Glutamatergic neuron (in vitro differentiated cells): ENCODE measurements at regions not wholly inside any gene's neighbourhood (a gene's known extent, or its start where the extent isn't known, plus 50 kb on each side); places are given as distances from the start of the nearest gene placed in this dataset.

Experiments used
- DNase-seq: peaks from one replicate; pipeline ENCODE4 v3.0.0; 2022
- H3K27ac Mint-ChIP-seq: one replicate; pipeline ENCODE4 v1.8.0; 2020; ENCODE audit warnings: mild to moderate bottlenecking, mixed read lengths, inconsistent platforms; ENCODE audit not compliant: unreplicated experiment
- H3K27me3 Mint-ChIP-seq: one replicate; pipeline ENCODE4 v1.8.0; 2020; ENCODE audit warnings: mild to moderate bottlenecking, moderate library complexity, mixed read lengths, inconsistent platforms; ENCODE audit not compliant: unreplicated experiment
- H3K36me3 Mint-ChIP-seq: one replicate; pipeline ENCODE4 v1.8.0; 2020; ENCODE audit warnings: mild to moderate bottlenecking, mixed read lengths, inconsistent platforms; ENCODE audit not compliant: unreplicated experiment
- H3K4me1 Mint-ChIP-seq: one replicate; pipeline ENCODE4 v1.8.0; 2020; ENCODE audit warnings: mild to moderate bottlenecking, low read depth, mixed read lengths, inconsistent platforms; ENCODE audit not compliant: unreplicated experiment
- H3K4me3 Mint-ChIP-seq: one replicate; pipeline ENCODE4 v1.8.0; 2020; ENCODE audit warnings: mild to moderate bottlenecking, mixed read lengths, inconsistent platforms; ENCODE audit not compliant: unreplicated experiment
- H3K9me3 Mint-ChIP-seq: one replicate; pipeline ENCODE4 v1.8.0; 2020; ENCODE audit warnings: mild to moderate bottlenecking, moderate library complexity, mixed read lengths, inconsistent platforms; ENCODE audit not compliant: unreplicated experiment
- TF ChIP-seq, protein P1 (sequence below): fragments of 200-600 bp; sonication (generic); IDR thresholded peaks from one replicate; pipeline ENCODE4 v1.5.0; 2021; ENCODE audit not compliant: partially characterized antibody, unreplicated experiment

DNA sequence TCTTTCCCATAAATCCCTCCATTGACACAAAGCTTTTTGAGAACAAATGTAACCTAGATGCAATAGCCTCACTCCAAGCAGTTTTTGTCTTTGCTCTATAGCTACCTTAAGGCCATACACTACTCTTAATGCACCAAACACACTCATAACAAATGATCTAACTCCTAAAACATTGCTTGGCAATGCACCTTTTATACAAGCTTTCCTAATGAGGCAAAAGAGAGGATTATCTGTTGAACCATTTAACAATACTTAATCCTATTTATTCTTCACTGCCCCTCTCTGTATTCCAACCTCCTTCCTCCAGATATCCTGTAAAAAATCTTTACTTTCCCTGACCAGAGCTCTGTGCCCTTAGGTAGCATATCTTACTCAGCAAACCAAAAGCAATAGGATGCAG is 558.1 kb upstream of the MDFIC2 start:
- H3K36me3 Mint-ChIP-seq = peaks cover 11% of the 10 kb centered on the region
- peaks cover 5% of the 10 kb centered on the region for H3K9me3 Mint-ChIP-seq
- TF ChIP-seq, protein P1, sequence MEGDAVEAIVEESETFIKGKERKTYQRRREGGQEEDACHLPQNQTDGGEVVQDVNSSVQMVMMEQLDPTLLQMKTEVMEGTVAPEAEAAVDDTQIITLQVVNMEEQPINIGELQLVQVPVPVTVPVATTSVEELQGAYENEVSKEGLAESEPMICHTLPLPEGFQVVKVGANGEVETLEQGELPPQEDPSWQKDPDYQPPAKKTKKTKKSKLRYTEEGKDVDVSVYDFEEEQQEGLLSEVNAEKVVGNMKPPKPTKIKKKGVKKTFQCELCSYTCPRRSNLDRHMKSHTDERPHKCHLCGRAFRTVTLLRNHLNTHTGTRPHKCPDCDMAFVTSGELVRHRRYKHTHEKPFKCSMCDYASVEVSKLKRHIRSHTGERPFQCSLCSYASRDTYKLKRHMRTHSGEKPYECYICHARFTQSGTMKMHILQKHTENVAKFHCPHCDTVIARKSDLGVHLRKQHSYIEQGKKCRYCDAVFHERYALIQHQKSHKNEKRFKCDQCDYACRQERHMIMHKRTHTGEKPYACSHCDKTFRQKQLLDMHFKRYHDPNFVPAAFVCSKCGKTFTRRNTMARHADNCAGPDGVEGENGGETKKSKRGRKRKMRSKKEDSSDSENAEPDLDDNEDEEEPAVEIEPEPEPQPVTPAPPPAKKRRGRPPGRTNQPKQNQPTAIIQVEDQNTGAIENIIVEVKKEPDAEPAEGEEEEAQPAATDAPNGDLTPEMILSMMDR = no peak
- no peak overlapping the region for H3K4me3 Mint-ChIP-seq
- no peaks in the 10 kb centered on the region for H3K27me3 Mint-ChIP-seq
- DNase-seq = no peak
- H3K4me1 Mint-ChIP-seq = no peaks in the 10 kb centered on the region
- H3K27ac Mint-ChIP-seq = no peak overlapping the region

DNA sequence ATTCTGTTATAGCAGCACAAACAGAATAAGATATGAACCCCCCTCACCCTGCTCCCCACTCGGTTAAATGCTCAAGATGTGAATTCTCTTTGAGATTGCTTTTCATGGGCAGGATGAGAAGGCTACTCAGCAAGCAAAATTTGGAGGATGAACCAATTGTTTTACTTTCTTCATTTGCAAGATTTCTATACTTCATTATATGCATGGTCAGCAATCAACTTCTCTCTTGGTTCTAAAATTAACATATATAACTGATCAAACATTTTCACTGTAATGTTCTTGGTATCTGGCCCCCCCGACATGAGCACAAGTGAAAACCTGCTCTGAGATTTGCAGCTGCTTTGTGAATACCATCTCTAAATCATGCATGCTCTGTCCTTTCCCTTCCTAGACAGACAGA is 556.1 kb upstream of the MDFIC2 start:
- Mint-ChIP-seq H3K27ac (no peak overlapping the region), H3K27me3 (no peaks in the 10 kb centered on the region), H3K4me3 (no peak overlapping the region), H3K9me3 (peaks cover 5% of the 10 kb centered on the region), H3K36me3 (peaks cover 11% of the 10 kb centered on the region), H3K4me1 (no peaks in the 10 kb centered on the region)
- TF ChIP-seq, protein P1 = no peak
- DNase-seq = no peak

DNA sequence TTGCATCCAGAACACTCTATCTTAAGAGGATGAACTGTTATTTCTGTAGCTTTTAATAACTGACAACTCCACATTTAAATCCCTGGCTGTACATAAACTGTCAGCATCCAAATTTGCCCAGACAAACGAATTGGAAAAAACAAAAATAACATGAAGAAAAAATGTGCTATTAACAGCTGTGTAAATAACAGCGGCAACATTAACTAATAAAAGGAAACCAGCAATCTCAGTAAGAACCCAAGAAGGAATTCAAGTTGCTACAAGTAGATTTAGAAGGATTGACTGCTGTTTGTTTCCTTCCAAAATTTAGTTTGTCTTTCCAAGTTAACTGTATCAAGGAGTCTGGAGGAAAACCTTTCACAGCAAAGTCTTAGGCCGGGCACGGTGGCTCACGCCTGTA is 550.6 kb upstream of the MDFIC2 start:
- TF ChIP-seq, protein P1 = no peak
- Mint-ChIP-seq H3K4me1 (no peaks in the 10 kb centered on the region), H3K27me3 (peaks cover 3% of the 10 kb centered on the region), H3K4me3 (no peak overlapping the region), H3K36me3 (no peaks in the 10 kb centered on the region), H3K27ac (no peak overlapping the region), H3K9me3 (no peaks in the 10 kb centered on the region)
- no peak for DNase-seq

DNA sequence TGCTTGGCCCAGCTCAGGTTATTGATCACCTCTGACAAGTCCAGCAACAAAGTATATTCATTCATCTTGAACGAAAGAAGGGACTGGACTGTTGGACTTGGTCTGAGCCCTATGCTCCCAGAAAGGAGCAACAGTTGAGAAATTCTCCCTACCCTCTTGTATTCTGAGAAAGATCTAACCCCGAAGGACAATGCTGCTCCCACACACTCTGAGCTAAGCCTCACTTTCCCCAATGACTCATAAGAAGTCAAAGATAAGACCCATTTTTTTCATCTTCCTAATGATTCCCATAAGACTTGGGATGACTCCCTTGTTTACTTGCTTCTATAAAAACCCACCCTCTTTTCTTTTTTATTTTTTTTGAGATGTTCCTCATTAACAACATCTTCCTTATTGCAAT is 549.4 kb upstream of the MDFIC2 start:
- H3K36me3 Mint-ChIP-seq = no peaks in the 10 kb centered on the region
- no peak for DNase-seq
- peaks cover 3% of the 10 kb centered on the region for H3K27me3 Mint-ChIP-seq
- H3K9me3 Mint-ChIP-seq = no peaks in the 10 kb centered on the region
- no peak overlapping the region for H3K27ac Mint-ChIP-seq
- TF ChIP-seq, protein P1 = no peak
- H3K4me3 Mint-ChIP-seq = no peak overlapping the region
- H3K4me1 Mint-ChIP-seq = no peaks in the 10 kb centered on the region

DNA sequence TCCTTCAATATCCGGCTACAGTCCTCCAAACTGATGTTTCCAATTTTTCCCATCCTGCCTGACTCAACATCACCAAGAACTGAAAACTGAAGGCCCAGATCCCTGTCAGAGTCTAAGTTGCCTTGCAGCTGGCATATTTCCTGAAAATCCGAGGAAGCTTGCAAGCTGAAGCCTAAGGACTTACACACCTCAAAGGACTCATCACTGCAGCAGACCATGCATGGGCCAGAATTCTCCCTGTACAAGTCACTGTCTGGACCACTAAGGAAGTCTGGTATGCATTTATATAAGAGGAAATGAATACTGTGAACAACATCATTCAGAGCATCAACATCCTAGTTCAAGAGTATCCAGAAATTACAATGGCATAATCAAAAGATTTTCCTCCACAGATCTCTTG is 548.8 kb upstream of the MDFIC2 start:
- Mint-ChIP-seq H3K27me3 (peaks cover 3% of the 10 kb centered on the region), H3K4me1 (no peaks in the 10 kb centered on the region), H3K36me3 (no peaks in the 10 kb centered on the region), H3K4me3 (no peak overlapping the region), H3K27ac (no peak overlapping the region), H3K9me3 (no peaks in the 10 kb centered on the region)
- TF ChIP-seq, protein P1 = no peak
- DNase-seq = no peak
